ENCODE measurements at regions not wholly inside any gene's neighbourhood (a gene's known extent, or its start where the extent isn't known, plus 50 kb on each side); places are given as distances from the start of the nearest gene placed in this dataset.

- Histone ChIP-seq H3K9ac (ENCODE audit: control insufficient read depth, extremely low read depth, insufficient read depth, low read length) (no peak overlapping the region), H3K4me2 (ENCODE audit: control insufficient read depth, extremely low read depth, insufficient read depth, low read depth, low read length) (no peak overlapping the region), H3K4me3 (ENCODE audit: control insufficient read depth in 2 of 3, extremely low read depth in 1 of 3, insufficient read depth in 2 of 3, low read depth in 1 of 3, low read length in 3 of 3) (no peak overlapping the region), H3K79me2 (ENCODE audit: control insufficient read depth, insufficient read depth, low read length) (no peaks in the 10 kb centered on the region), H3K4me1 (ENCODE audit: control insufficient read depth, extremely low read depth, insufficient read depth, low read length) (no peaks in the 10 kb centered on the region), H2AFZ (ENCODE audit: control insufficient read depth, low read length) (no peak overlapping the region), H3K9me3 (ENCODE audit: control insufficient read depth, low read depth, low read length) (no peaks in the 10 kb centered on the region), H4K20me1 (ENCODE audit: control insufficient read depth, extremely low read depth, insufficient read depth, low read length) (no peaks in the 10 kb centered on the region), H3K36me3 (ENCODE audit: control insufficient read depth in 2 of 2, extremely low read depth in 1 of 2, insufficient read depth in 2 of 2, low read length in 2 of 2) (no peaks in the 10 kb centered on the region), H3K9me1 (ENCODE audit: control insufficient read depth, extremely low read depth, insufficient read depth, low read length) (no peaks in the 10 kb centered on the region), H3K27me3 (ENCODE audit: control insufficient read depth, extremely low read depth, insufficient read depth, low read length) (no peaks in the 10 kb centered on the region), H3K27ac (ENCODE audit: control insufficient read depth, insufficient read depth, low read length) (no peak overlapping the region)
- DNase-seq (ENCODE audit: low read depth, low spot score): no peak
- dilution Hi-C loops (cut with MboI; ENCODE audit: extremely low pct_ligation_motif_present, low sequenced_read_pairs): no loop called here
- no peak for FAIRE-seq
- no peak for TF ChIP-seq EZH2 (IDR thresholded peaks at IDR 0.05; ENCODE audit: low read length)
- TF ChIP-seq CTCF (optimal IDR thresholded peaks at IDR 0.05 in 1 of 3, IDR thresholded peaks at IDR 0.05 in 1 of 3, conservative IDR thresholded peaks at IDR 0.05 in 1 of 3; ENCODE audit: extremely low read depth in 1 of 3, insufficient read depth in 2 of 3, low read length in 3 of 3): no peak
Observed at GRCh38 chr5:9832921-9833320, 202.8 kb upstream of the TAS2R1 start.

GRCh38 chr5:9831823-9832222 lies 201.7 kb upstream of the TAS2R1 start:
- H3K36me3 ChIP-seq (ENCODE audit: control insufficient read depth in 2 of 2, extremely low read depth in 1 of 2, insufficient read depth in 2 of 2, low read length in 2 of 2): no peaks in the 10 kb centered on the region
- no peaks in the 10 kb centered on the region for H3K4me1 ChIP-seq (ENCODE audit: control insufficient read depth, extremely low read depth, insufficient read depth, low read length)
- no peak overlapping the region for H3K4me2 ChIP-seq (ENCODE audit: control insufficient read depth, extremely low read depth, insufficient read depth, low read depth, low read length)
- no peaks in the 10 kb centered on the region for H4K20me1 ChIP-seq (ENCODE audit: control insufficient read depth, extremely low read depth, insufficient read depth, low read length)
- H3K9me1 ChIP-seq (ENCODE audit: control insufficient read depth, extremely low read depth, insufficient read depth, low read length): no peaks in the 10 kb centered on the region
- FAIRE-seq (no peak), DNase-seq (ENCODE audit: low read depth, low spot score) (no peak)
- H3K79me2 ChIP-seq (ENCODE audit: control insufficient read depth, insufficient read depth, low read length): no peaks in the 10 kb centered on the region
- no peak overlapping the region for H3K9ac ChIP-seq (ENCODE audit: control insufficient read depth, extremely low read depth, insufficient read depth, low read length)
- H3K27ac ChIP-seq (ENCODE audit: control insufficient read depth, insufficient read depth, low read length): no peak overlapping the region
- no peaks in the 10 kb centered on the region for H3K9me3 ChIP-seq (ENCODE audit: control insufficient read depth, low read depth, low read length)
- no peak for TF ChIP-seq EZH2 (IDR thresholded peaks at IDR 0.05; ENCODE audit: low read length)
- no peak for TF ChIP-seq CTCF (optimal IDR thresholded peaks at IDR 0.05 in 1 of 3, IDR thresholded peaks at IDR 0.05 in 1 of 3, conservative IDR thresholded peaks at IDR 0.05 in 1 of 3; ENCODE audit: extremely low read depth in 1 of 3, insufficient read depth in 2 of 3, low read length in 3 of 3)
- no peak overlapping the region for H2AFZ ChIP-seq (ENCODE audit: control insufficient read depth, low read length)
- no peak overlapping the region for H3K4me3 ChIP-seq (ENCODE audit: control insufficient read depth in 2 of 3, extremely low read depth in 1 of 3, insufficient read depth in 2 of 3, low read depth in 1 of 3, low read length in 3 of 3)
- dilution Hi-C loops (cut with MboI; ENCODE audit: extremely low pct_ligation_motif_present, low sequenced_read_pairs): no loop called here
- H3K27me3 ChIP-seq (ENCODE audit: control insufficient read depth, extremely low read depth, insufficient read depth, low read length): no peaks in the 10 kb centered on the region
